ENCODE measurements at regions not wholly inside any gene's neighbourhood (a gene's known extent, or its start where the extent isn't known, plus 50 kb on each side); places are given as distances from the start of the nearest gene placed in this dataset.

DNA sequence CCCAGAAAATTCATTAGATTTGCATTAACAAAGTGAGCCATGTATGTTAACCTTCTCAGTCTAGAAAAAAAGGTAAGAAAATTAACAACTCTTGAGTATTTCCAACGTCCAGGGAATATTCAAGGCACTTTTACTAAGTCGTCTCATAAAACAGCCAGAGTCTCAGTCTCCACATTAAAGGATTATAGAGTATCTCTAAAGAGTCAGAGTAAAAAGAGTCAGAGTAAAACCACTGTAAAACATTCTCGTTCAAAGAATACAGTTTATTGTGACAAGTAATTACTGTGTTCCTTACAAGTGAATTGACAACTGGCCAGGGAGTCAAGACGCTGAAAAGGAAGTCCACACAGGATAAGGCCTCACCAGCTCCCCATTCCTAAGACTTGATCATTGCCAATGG lies 97.2 kb upstream of the ISL1 start:
- TF ChIP-seq SUZ12 (IDR thresholded peaks at IDR 0.05; ENCODE audit: extremely low read depth, insufficient read depth, insufficient read length) (no peak), YY1 (IDR thresholded peaks at IDR 0.05; ENCODE audit: insufficient read depth, insufficient read length) (no peak), ZNF274 (IDR thresholded peaks at IDR 0.05; ENCODE audit: low read depth, low read length) (no peak)
- DNase-seq (ENCODE audit: low read depth, low spot score): no peak
- no peak overlapping the region for H3K9ac ChIP-seq (ENCODE audit: insufficient read length, low read depth)
- no peaks in the 10 kb centered on the region for H3K27me3 ChIP-seq (ENCODE audit: insufficient read depth, insufficient read length)
- no peak overlapping the region for H3K4me3 ChIP-seq (ENCODE audit: insufficient read length, low read depth)
- H3K9me3 ChIP-seq (ENCODE audit: insufficient read depth, low read length): no peaks in the 10 kb centered on the region
- no peaks in the 10 kb centered on the region for H3K4me1 ChIP-seq (ENCODE audit: insufficient read depth, insufficient read length)
- H3K36me3 ChIP-seq (ENCODE audit: insufficient read depth, insufficient read length, low read length): no peaks in the 10 kb centered on the region

DNA sequence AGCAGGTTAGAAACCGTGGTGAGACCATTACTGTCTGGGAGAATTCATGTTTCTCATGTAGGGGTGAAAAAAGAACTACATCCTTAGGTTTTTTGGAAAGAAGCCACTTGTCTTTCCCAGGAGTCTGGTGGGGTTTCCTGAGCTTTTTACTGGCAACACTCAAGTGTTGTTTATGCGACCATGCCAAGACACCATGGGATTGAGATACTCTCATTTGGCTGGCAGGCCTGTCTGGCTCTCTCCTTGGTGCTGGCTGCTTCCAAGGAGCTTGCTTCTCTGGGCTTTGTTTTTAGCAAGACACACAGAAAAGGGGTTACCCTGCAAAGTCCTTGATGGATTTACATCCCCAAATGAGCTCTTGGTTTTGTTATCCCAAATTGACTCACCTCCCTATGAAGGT lies 80.9 kb upstream of the ISL1 start:
- DNase-seq (ENCODE audit: low read depth, low spot score): no peak
- Histone ChIP-seq H3K27me3 (ENCODE audit: insufficient read depth, insufficient read length) (no peaks in the 10 kb centered on the region), H3K4me1 (ENCODE audit: insufficient read depth, insufficient read length) (no peaks in the 10 kb centered on the region), H3K9me3 (ENCODE audit: insufficient read depth, low read length) (no peaks in the 10 kb centered on the region), H3K9ac (ENCODE audit: insufficient read length, low read depth) (no peak overlapping the region), H3K36me3 (ENCODE audit: insufficient read depth, insufficient read length, low read length) (no peaks in the 10 kb centered on the region), H3K4me3 (ENCODE audit: insufficient read length, low read depth) (no peak overlapping the region)
- TF ChIP-seq SUZ12 (IDR thresholded peaks at IDR 0.05; ENCODE audit: extremely low read depth, insufficient read depth, insufficient read length): no peak

GRCh38 chr5:51326844-51327243 lies 56.4 kb upstream of the ISL1 start:
- Histone ChIP-seq H3K9me3 (ENCODE audit: insufficient read depth, low read length) (no peaks in the 10 kb centered on the region), H3K36me3 (ENCODE audit: insufficient read depth, insufficient read length, low read length) (no peaks in the 10 kb centered on the region), H3K9ac (ENCODE audit: insufficient read length, low read depth) (no peak overlapping the region), H3K27me3 (ENCODE audit: insufficient read depth, insufficient read length) (no peaks in the 10 kb centered on the region), H3K4me3 (ENCODE audit: insufficient read length, low read depth) (no peak overlapping the region), H3K4me1 (ENCODE audit: insufficient read depth, insufficient read length) (no peaks in the 10 kb centered on the region)
- TF ChIP-seq YY1 (IDR thresholded peaks at IDR 0.05; ENCODE audit: insufficient read depth, insufficient read length) (no peak), SUZ12 (IDR thresholded peaks at IDR 0.05; ENCODE audit: extremely low read depth, insufficient read depth, insufficient read length) (no peak), ZNF274 (IDR thresholded peaks at IDR 0.05; ENCODE audit: low read depth, low read length) (no peak)
- no peak for DNase-seq (ENCODE audit: low read depth, low spot score)
